HUES64 (cell line): ENCODE measurements at regions not wholly inside any gene's neighbourhood (a gene's known extent, or its start where the extent isn't known, plus 50 kb on each side); places are given as distances from the start of the nearest gene placed in this dataset.
"Not testable (repeated sequence)": the region's sequence is repeated elsewhere in the genome, so short reads cannot be mapped to it uniquely, and the experiment has no call there.

Experiments
- H3K27ac ChIP-seq: 2 replicates; pipeline ENCODE4 v1.7.0; 2013; ENCODE audit warnings: low read depth, low read length, inconsistent platforms
- H3K27me3 ChIP-seq: 2 replicates; pipeline ENCODE4 v1.6.1; 2013; ENCODE audit warnings: mild to moderate bottlenecking, low read length; ENCODE audit not compliant: insufficient read depth
- H3K36me3 ChIP-seq: 2 replicates; pipeline ENCODE4 v1.6.1; 2013; ENCODE audit warnings: mild to moderate bottlenecking, low read length; ENCODE audit not compliant: insufficient read depth
- H3K4me1 ChIP-seq: 2 replicates; pipeline ENCODE4 v1.6.1; 2013; ENCODE audit warnings: mild to moderate bottlenecking, low read length, moderate library complexity; ENCODE audit not compliant: insufficient read depth
- H3K4me3 ChIP-seq: 2 replicates; pipeline ENCODE4 v1.5.1; 2013; ENCODE audit warnings: mild to moderate bottlenecking, low read length, moderate library complexity
- H3K9ac ChIP-seq: 2 replicates; pipeline ENCODE4 v1.6.1; 2013; ENCODE audit warnings: mild to moderate bottlenecking, low read depth, low read length
- H3K9me3 ChIP-seq: 2 replicates; pipeline ENCODE4 v1.6.1; 2013; ENCODE audit warnings: low read depth, low read length; ENCODE audit not compliant: insufficient read depth
- WGBS: fragments of 150-250, 120-280 bp; methylation state at CpG from one replicate; pipeline ENCODE4 v1.1.7; 2013; ENCODE audit warnings: missing lambda C conversion rate; 5-methylcytosine and 5-hydroxymethylcytosine counted together

DNA sequence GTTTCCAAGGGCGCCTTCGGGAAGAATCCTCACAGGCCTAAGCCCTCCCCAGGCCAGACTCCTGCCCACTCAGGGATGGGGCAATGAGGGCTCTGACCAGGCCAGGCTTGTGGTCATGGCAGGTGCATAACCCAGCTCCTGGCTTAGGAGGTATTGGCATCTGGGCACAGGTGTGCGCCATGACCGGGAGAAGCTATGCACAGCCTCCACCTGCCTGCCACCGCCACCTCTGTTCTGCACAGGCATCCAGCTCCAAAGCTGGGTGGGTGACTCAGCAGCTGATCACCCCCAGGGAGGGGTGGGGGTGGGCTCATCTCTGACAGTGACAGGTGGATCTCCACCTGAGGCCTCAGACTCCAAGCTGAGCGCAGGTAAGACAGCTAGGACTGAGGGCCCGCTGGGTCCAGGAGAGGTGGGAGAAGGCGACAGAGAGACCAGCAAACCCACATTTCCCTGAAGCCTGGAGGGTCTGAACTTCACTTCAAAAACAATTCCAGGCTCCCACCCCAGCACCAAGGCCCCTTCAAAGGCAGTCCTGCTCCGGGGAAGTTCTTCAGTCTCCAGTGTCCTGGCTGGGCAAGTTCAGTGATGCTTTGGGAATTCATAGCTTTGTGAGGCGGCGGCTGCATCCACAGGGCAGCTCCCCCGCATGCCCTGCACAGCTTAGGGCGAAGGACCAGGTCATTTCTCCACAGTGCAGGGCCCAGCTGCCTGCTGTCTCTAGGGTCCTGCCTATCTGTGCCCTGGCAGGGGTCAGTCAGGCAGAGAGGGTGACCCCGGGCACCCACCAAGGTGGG lies 121.6 kb upstream of the SMURF2 start:
- Histone ChIP-seq H3K27me3 (peaks cover 45% of the 10 kb centered on the region), H3K9me3 (no peaks in the 10 kb centered on the region), H3K9ac (no peak overlapping the region), H3K27ac (no peak overlapping the region), H3K4me1 (peaks cover 6% of the 10 kb centered on the region; the same call in 1 of the 2 replicates), H3K4me3 (no peak overlapping the region), H3K36me3 (no peaks in the 10 kb centered on the region)
- 95% methylated on average over 14 of the region's 14 CpGs for WGBS

DNA sequence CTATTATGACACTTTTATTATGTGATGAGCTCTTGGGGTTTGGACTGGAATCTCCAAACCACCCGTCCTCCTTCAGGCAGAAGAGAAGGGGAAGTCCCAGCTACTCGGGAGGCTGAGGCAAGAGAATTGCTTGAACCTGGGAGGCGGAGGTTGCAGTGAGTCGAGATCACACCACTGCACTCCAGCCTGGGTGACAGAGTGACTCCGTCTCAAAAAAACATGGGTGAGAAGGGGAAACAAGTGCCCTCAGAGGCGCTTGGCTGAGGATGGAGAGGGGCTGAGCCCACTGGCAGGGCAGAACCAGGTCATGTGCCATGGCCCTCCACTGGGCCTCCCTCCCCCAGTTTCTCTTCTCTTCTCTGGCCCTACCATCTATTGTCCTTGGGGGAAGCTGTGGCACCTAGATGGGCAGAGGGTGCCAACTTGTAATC lies 120.9 kb upstream of the SMURF2 start:
- Histone ChIP-seq H3K4me1 (peaks cover 6% of the 10 kb centered on the region; the same call in 1 of the 2 replicates), H3K4me3 (no peak overlapping the region), H3K36me3 (no peaks in the 10 kb centered on the region), H3K9ac (no peak overlapping the region), H3K27ac (no peak overlapping the region), H3K9me3 (no peaks in the 10 kb centered on the region), H3K27me3 (peaks cover 52% of the 10 kb centered on the region)
- WGBS = 96% methylated on average over 6 of the region's 6 CpGs

DNA sequence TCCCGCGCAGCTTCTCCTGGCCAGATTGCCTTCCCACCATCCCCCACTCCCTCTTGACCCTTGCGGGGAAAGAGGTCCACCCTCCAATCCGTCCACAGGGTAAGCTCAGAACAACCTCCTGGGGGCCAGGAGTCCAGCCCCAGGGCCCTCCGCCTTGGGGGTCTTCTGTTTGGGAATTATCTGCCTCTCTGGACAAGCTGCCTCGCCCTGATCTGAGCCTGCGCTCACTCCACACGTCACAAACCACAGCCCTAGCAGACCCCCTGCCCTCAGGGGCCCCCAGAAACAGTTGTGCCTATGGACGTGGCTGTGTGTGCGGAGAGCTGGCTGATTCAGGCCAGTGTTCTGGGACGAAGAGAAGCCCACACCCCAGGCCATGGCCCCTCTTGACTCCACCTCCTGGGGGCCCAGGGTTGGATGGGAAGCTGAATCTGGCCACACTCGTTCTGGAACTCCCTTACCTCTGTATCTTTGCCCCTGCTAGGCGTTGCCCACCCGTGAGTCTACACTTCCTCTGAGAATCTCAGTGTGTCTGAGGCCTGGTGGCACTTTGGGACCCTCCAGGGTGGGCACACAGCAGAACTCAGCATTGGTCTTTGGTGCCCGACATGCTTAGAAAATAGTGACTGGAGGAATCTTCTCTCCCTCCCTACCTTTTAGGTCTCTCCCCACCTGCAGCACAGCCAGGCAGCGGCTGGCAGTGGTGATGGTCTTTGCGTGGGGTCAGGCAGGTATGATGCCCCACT lies 119.9 kb upstream of the SMURF2 start:
- peaks cover 11% of the 10 kb centered on the region; the same call in 1 of the 2 replicates for H3K4me1 ChIP-seq
- peak overlapping the region; percentile 65 for H3K4me3 ChIP-seq
- WGBS = 56% methylated on average over 17 of the region's 17 CpGs
- no peaks in the 10 kb centered on the region for H3K36me3 ChIP-seq
- H3K27me3 ChIP-seq = peaks cover 63% of the 10 kb centered on the region
- H3K27ac ChIP-seq = no peak overlapping the region
- peak overlapping the region; percentile 14; the same call in 1 of the 2 replicates for H3K9ac ChIP-seq
- no peaks in the 10 kb centered on the region for H3K9me3 ChIP-seq

DNA sequence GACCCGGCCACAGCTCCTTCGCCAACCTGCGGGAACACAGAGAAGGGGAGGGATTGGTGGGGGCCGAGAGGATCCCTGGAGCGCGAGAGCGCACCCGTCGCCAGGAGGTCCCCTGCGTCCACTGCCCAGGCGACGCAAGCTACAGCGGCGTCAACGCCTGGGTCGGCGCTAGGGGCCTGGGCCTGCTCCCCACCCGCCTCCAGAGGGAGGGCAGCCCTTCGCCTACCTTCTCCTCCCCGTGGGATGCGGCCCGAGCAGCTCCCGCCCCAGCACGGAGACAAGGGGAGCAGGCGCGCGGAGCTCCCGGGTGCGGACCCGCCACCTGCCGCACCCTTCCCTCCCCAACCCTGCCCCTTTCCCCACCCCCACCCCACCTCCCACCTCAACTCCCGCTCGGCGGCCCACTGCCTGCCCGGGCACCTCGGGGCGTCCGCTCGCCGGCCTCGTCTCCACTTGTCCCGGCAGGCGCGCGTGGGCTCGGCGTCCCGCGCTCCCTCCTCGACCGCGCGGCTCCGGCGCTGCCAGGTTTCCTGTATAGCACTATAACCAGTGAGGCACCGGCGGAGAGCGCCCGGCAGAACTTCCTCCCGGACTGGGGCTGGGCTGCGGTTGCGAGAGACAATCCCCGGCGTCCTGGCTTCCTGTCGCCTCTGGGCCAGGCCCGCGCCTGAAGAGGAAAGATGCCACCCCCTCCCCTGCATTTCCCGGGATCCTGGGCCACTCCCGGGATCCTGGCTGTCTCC lies 119.1 kb upstream of the SMURF2 start:
- Histone ChIP-seq H3K27me3 (peaks cover 67% of the 10 kb centered on the region), H3K9ac (peak overlapping the region; percentile 14; the same call in 1 of the 2 replicates), H3K27ac (no peak overlapping the region), H3K36me3 (no peaks in the 10 kb centered on the region), H3K9me3 (no peaks in the 10 kb centered on the region), H3K4me1 (peaks cover 11% of the 10 kb centered on the region; the same call in 1 of the 2 replicates), H3K4me3 (peak overlapping the region; percentile 65)
- WGBS = 1% methylated on average over 69 of the region's 69 CpGs

DNA sequence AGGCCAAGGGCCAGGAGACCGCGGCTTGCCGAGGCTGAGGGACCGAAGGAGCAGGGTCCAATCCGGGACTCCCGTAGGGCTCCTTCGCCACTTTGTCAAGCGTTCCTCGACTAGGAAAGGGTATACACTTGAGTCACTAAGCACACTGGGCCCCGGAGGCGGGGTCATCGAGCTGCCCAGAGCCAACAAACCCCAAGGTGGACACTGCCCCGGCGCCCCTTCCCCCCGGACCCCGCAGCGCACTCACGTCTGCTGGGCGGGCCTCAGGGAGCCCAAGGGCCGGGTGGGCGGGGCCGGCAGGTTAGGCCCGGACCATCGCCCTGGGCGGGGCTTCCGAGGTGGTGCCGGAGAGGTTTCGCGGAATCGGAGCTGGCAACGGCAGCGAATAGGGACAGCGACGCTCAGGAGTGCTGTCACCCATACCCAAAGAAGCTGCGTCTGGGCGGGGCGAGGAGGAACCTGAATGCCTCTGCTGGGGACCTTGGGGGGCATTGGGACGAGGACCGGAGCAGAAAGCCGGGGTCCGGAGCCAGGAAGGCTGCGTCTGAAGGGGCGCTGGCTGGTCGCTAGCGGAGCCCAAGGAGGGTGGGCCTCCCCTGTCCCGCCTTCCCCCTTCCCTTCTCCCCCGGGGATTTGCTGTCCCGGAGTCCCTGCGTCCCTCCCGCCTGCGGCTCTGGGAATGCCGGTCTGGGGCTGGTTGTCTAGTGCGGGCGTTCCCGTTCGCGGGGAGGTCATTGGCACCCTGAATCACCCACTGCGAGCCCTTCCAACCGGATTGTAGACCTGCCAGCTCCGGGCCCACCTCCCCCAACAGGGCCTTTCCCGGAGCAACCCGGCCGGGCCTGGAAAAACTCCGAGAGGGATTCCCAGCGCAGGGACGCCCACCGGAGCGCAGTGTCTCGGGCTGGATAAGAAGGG lies 118.2 kb upstream of the SMURF2 start:
- peaks cover 75% of the 10 kb centered on the region for H3K27me3 ChIP-seq
- H3K27ac ChIP-seq = no peak overlapping the region
- under 1% methylated on average over 69 of the region's 69 CpGs for WGBS
- no peaks in the 10 kb centered on the region for H3K9me3 ChIP-seq
- peaks cover 11% of the 10 kb centered on the region; the same call in 1 of the 2 replicates for H3K4me1 ChIP-seq
- no peak overlapping the region for H3K9ac ChIP-seq
- no peaks in the 10 kb centered on the region for H3K36me3 ChIP-seq
- H3K4me3 ChIP-seq = peak overlapping the region; percentile 65

DNA sequence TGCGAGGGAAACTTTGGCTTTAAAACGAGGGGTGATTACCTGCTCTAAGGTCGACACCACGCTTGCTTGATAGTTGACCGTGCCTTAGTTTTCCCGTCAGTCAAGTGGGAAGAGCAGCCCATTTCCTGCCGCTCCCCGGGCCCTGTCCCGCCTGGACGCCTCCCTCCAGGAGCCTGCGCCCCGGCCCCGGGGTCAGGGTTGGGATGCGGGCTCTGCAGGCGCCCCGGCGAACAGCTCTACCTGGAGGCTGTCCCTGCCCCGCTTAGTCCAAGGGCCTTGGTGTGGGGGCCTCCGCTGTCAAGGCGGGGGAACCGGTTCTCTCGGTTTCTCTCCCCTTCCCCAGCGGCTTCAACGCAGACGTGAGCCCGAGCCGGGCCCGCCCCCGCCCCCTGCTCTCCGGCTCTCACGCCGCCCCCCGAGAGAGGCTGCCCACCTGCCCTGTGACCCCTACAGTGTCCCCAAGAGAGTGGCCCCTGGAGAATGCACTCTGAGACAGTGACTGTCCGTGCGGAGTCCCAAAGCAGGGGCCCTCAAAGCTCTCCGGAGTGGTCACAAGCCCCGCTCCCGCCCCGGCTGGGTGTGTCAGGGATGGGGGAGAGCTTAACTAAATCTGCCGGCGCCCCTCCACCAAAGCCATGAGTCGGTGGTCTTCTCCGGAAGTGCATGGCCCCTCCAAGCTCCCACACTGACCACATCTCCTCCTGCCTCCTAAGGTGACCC lies 117.4 kb upstream of the SMURF2 start:
- Histone ChIP-seq H3K4me3 (peak overlapping the region; percentile 65), H3K36me3 (no peaks in the 10 kb centered on the region), H3K27ac (no peak overlapping the region), H3K27me3 (peaks cover 83% of the 10 kb centered on the region), H3K9ac (no peak overlapping the region), H3K9me3 (no peaks in the 10 kb centered on the region), H3K4me1 (peaks cover 11% of the 10 kb centered on the region; the same call in 1 of the 2 replicates)
- 5% methylated on average over 43 of the region's 43 CpGs for WGBS

DNA sequence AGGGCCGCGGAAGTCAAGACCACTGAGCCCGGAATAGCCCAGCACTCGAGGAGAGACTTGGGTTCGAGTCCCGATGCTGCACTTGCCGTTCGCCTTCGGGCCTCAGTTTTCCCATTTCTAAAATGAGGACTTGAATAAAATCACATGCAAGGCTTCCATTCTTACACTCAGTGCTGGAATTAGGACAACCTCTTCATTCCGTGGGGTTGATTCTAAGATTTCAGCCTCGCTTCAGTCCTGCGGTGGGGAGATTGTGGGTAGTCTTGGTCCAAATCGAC lies 116.9 kb upstream of the SMURF2 start:
- not testable (repeated sequence) for H3K9ac ChIP-seq
- WGBS = 26% methylated on average over 13 of the region's 13 CpGs
- H3K27me3 ChIP-seq = peaks cover 84% of the 10 kb centered on the region

DNA sequence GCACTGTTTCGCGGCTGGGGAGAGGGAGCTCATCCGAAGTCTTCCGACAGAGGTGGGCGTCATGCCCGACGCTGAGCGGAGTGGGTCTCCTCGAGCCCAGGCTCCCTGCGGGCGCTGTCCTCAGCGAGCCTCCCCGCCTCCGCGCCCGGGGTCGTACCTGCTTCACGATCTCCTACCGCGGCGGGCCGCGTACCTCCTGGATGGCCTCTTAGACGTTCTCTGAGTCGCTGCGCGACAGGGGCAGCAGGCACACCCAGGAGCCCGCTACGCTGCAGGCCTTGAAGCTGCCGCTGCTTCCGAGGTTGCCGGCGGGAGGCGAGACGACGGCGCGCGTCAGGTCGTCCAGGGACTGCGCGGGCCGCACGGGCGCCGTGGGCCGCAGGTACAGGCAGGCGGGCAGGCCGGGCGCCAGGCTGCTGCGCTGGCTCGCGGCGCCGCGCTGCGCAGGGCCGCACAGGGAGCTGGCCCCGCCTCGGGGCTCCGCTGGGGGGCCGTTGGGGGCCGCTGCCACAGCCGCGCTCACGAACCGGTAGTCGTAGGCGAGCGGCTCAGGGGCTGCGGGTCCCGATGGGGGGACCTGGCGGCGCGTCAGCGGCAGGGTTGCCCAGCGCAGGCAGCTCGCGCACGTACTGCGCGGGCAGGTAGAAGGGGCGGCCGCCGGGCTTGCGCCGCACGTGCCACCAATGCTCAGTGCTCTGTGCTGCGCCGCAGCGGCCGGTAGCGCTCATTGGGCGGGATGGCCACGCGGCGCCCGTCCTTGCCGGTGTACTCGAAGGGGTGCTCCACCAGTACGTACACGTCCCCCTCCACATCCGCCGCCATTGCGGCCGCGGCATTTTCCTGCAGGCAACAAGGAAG lies 116.4 kb upstream of the SMURF2 start:
- WGBS = 2% methylated on average over 107 of the region's 107 CpGs

More for the DNA sequence above, 116.9 kb upstream of the SMURF2 start:
- H3K36me3 ChIP-seq, H3K9me3 ChIP-seq, H3K27ac ChIP-seq: not testable (repeated sequence)
- H3K4me1 ChIP-seq = peaks cover 11% of the 10 kb centered on the region; the same call in 1 of the 2 replicates
- peak overlapping the region; percentile 65; the same call in 1 of the 2 replicates for H3K4me3 ChIP-seq

DNA sequence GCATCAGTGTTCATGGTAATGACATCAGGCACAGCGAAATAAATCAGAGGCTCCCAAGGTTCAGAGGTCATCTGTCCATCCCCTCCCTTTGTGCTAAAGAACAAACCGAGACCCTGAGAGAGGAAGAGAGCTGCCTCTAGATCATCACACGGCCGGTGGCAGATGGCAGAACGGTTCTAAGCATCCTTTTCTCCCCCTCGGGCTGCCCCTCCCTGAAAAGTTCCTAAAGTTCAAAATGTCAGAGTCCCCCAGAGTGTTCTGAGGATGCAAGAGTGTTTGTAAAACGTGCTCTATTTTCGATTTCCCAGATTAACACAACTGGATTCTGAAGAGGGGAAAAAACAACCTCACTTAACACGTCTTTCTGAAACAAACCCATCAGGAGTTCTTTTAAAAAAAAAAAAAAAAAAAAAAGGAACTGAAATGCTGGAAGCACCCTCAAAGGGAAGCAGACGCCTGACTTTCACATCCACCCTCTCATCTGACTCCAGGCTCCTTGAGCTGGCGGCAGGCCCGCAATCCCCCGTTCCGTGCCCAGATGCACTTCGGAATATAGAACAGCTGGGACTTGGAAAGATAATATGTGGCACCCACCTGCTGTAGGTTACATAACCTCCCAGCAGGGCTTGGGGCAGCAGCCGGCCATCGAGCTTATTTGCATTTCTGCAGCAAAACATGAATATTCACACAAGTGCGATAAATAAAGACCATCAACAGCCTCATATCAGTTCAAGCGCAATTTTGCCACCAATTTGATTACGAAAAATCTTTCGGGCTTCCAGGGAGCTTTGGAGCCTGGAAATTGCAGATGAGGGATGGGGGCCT lies 115.5 kb upstream of the SMURF2 start:
- peak overlapping the region; percentile 65 for H3K4me3 ChIP-seq
- no peaks in the 10 kb centered on the region for H3K36me3 ChIP-seq
- no peak overlapping the region for H3K27ac ChIP-seq
- H3K4me1 ChIP-seq = peaks cover 11% of the 10 kb centered on the region; the same call in 1 of the 2 replicates
- no peak overlapping the region for H3K9ac ChIP-seq
- H3K9me3 ChIP-seq = no peaks in the 10 kb centered on the region
- 5% methylated on average over 17 of the region's 21 CpGs for WGBS
- H3K27me3 ChIP-seq = peaks cover 78% of the 10 kb centered on the region

More for the DNA sequence above, 116.4 kb upstream of the SMURF2 start:
- no peaks in the 10 kb centered on the region for H3K9me3 ChIP-seq
- no peaks in the 10 kb centered on the region for H3K36me3 ChIP-seq
- H3K4me1 ChIP-seq = peaks cover 11% of the 10 kb centered on the region; the same call in 1 of the 2 replicates
- no peak overlapping the region for H3K27ac ChIP-seq
- peak overlapping the region; percentile 65 for H3K4me3 ChIP-seq
- H3K9ac ChIP-seq = no peak overlapping the region
- peaks cover 83% of the 10 kb centered on the region for H3K27me3 ChIP-seq
